ENCODE measurements at regions not wholly inside any gene's neighbourhood (a gene's known extent, or its start where the extent isn't known, plus 50 kb on each side); places are given as distances from the start of the nearest gene placed in this dataset.

GRCh38 chr6:95232446-95232845 is 344.9 kb upstream of the MANEA start:
- no peak for TF ChIP-seq GATA2 (IDR thresholded peaks at IDR 0.05; ENCODE audit: low read depth, low read length)
- no peak for TF ChIP-seq GATA3 (IDR thresholded peaks at IDR 0.05; ENCODE audit: low read depth, low read length)

Measured in SH-SY5Y (cell line).